ENCODE measurements at regions not wholly inside any gene's neighbourhood (a gene's known extent, or its start where the extent isn't known, plus 50 kb on each side); places are given as distances from the start of the nearest gene placed in this dataset.

DNA sequence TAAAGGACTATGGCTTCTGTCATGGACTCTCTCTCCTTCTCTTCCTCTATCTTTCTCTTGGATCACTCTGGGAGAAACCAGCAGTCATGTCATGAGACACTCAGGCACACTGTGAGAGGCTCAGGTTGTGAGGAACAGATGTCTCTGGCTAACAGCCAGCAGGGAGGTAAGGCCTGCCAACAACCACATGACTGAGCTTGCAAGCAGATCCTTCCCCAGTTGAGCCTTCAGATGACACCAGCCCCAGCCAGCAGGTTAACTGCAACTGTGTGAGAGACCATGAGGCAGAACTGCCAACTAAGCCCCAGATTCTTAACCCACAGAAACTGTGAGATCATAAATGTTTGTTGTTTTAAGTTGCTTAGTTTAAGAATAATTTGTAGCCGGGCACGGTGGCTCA is 90.6 kb downstream of the VCPKMT start:
- no peak for DNase-seq (ENCODE audit: low read depth, low spot score)
- no TSS peak for BruUV-seq (replicated peaks)
- no peak overlapping the region for H3K9ac ChIP-seq (ENCODE audit: low read length)
- no peaks in the 10 kb centered on the region for H3K79me2 ChIP-seq (ENCODE audit: insufficient read depth, low read length)
- H3K4me2 ChIP-seq (ENCODE audit: low read length): no peak overlapping the region
- ATAC-seq: no peak
- TF ChIP-seq, protein P1, sequence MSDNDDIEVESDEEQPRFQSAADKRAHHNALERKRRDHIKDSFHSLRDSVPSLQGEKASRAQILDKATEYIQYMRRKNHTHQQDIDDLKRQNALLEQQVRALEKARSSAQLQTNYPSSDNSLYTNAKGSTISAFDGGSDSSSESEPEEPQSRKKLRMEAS (IDR thresholded peaks at IDR 0.05): no peak
- no peak for TF ChIP-seq ZFX (IDR thresholded peaks at IDR 0.05)
- no peak for TF ChIP-seq POLR2AphosphoS5 (IDR thresholded peaks at IDR 0.05; ENCODE audit: low read depth, low read length)
- TF ChIP-seq POLR2A (IDR thresholded peaks at IDR 0.05; ENCODE audit: borderline replicate concordance, extremely low read depth, insufficient read depth, insufficient read length): no peak
- TF ChIP-seq SRF (IDR thresholded peaks at IDR 0.05; ENCODE audit: low read depth): no peak
- no peaks in the 10 kb centered on the region for H3K36me3 ChIP-seq (ENCODE audit: control insufficient read depth in 1 of 2, insufficient read depth in 2 of 2, low read length in 2 of 2)
- ChIA-PET RAD21 (ENCODE audit: low non-redundant PET in 1 of 2, low total read pairs in 2 of 2, uncharacterized antibody in 2 of 2, unreplicated experiment in 2 of 2) (no interaction called here), CTCF (no interaction called here), POLR2A (no interaction called here)
- H3K27me3 ChIP-seq (ENCODE audit: insufficient read depth, low read length): no peaks in the 10 kb centered on the region
- intact Hi-C loops (cut with micrococcal nuclease): no loop called here
- no peaks in the 10 kb centered on the region for H4K20me1 ChIP-seq (ENCODE audit: insufficient read depth)
- H3K4me3 ChIP-seq (replicated peaks in 1 of 2; ENCODE audit: low read depth in 1 of 2, low read length in 2 of 2): no peak overlapping the region
- H3K9me3 ChIP-seq (ENCODE audit: control insufficient read depth in 1 of 2, insufficient read depth in 1 of 2, low read depth in 1 of 2, low read length in 2 of 2): peaks cover 0 to 6% of the 10 kb centered on the region in 2 experiments; a peak in 1 of 4 replicates
- no peak overlapping the region for H3K27ac ChIP-seq (ENCODE audit: low read depth, low read length)
- peaks cover 7 to 16% of the 10 kb centered on the region in 2 experiments for H3K4me1 ChIP-seq (ENCODE audit: control insufficient read depth in 1 of 2, insufficient read depth in 2 of 2, low read length in 2 of 2)
- no peak overlapping the region for H2AFZ ChIP-seq (ENCODE audit: low read depth, low read length, poor library complexity, severe bottlenecking)
- H3K9me2 ChIP-seq (ENCODE audit: insufficient read depth): no peaks in the 10 kb centered on the region

DNA sequence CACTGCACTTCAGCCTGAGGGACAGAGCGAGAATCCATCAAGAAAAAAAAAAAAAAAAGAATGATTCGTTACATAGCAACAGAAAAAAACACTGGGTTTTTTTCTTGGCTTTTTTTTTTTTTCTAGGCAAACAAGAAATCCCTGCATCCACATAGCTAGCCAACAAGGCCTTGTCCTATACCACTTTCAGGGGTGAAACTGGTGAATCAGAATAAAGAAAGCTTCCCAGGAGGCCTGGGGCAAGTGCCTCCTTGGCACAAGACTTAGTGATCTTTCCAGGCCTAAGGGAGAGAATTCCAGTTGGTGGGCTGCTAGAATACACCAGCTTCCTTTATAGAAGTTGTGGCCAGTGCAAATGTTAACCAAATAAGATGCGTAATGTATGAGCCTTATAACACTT is 90.0 kb downstream of the VCPKMT start:
- Histone ChIP-seq H3K4me3 (replicated peaks in 1 of 2; ENCODE audit: low read depth in 1 of 2, low read length in 2 of 2) (no peak overlapping the region), H3K36me3 (ENCODE audit: control insufficient read depth in 1 of 2, insufficient read depth in 2 of 2, low read length in 2 of 2) (no peaks in the 10 kb centered on the region), H3K27ac (ENCODE audit: low read depth, low read length) (no peak overlapping the region), H2AFZ (ENCODE audit: low read depth, low read length, poor library complexity, severe bottlenecking) (no peak overlapping the region), H3K4me1 (ENCODE audit: control insufficient read depth in 1 of 2, insufficient read depth in 2 of 2, low read length in 2 of 2) (peaks cover 7 to 16% of the 10 kb centered on the region in 2 experiments), H3K79me2 (ENCODE audit: insufficient read depth, low read length) (no peaks in the 10 kb centered on the region), H3K4me2 (ENCODE audit: low read length) (no peak overlapping the region), H3K9me3 (ENCODE audit: control insufficient read depth in 1 of 2, insufficient read depth in 1 of 2, low read depth in 1 of 2, low read length in 2 of 2) (peaks cover 0 to 6% of the 10 kb centered on the region in 2 experiments; a peak in 1 of 4 replicates), H3K9me2 (ENCODE audit: insufficient read depth) (no peaks in the 10 kb centered on the region), H3K27me3 (ENCODE audit: insufficient read depth, low read length) (no peaks in the 10 kb centered on the region), H3K9ac (ENCODE audit: low read length) (no peak overlapping the region), H4K20me1 (ENCODE audit: insufficient read depth) (no peaks in the 10 kb centered on the region)
- CTCF ChIA-PET: no interaction called here
- POLR2A ChIA-PET: no interaction called here
- no peak for ATAC-seq
- no peak for TF ChIP-seq ELF1 (IDR thresholded peaks at IDR 0.05; ENCODE audit: borderline replicate concordance, low read depth)
- DNase-seq (ENCODE audit: low read depth, low spot score): no peak
- intact Hi-C loops (cut with micrococcal nuclease): no loop called here
- RAD21 ChIA-PET (ENCODE audit: low non-redundant PET in 1 of 2, low total read pairs in 2 of 2, uncharacterized antibody in 2 of 2, unreplicated experiment in 2 of 2): no interaction called here
- no TSS peak for BruUV-seq (replicated peaks)
